Lung microvascular endothelial cell (primary cell): ENCODE measurements at regions not wholly inside any gene's neighbourhood (a gene's known extent, or its start where the extent isn't known, plus 50 kb on each side); places are given as distances from the start of the nearest gene placed in this dataset.
"Not testable (repeated sequence)": the region's sequence is repeated elsewhere in the genome, so short reads cannot be mapped to it uniquely, and the experiment has no call there.

Source experiments
- DNase-seq, 2 donors: peaks; one replicate each; pipeline versions ENCODE4 v3.0.0 to v3.0.0-alpha.2; 2010; ENCODE audit warnings: low read depth in 2 of 2

DNA sequence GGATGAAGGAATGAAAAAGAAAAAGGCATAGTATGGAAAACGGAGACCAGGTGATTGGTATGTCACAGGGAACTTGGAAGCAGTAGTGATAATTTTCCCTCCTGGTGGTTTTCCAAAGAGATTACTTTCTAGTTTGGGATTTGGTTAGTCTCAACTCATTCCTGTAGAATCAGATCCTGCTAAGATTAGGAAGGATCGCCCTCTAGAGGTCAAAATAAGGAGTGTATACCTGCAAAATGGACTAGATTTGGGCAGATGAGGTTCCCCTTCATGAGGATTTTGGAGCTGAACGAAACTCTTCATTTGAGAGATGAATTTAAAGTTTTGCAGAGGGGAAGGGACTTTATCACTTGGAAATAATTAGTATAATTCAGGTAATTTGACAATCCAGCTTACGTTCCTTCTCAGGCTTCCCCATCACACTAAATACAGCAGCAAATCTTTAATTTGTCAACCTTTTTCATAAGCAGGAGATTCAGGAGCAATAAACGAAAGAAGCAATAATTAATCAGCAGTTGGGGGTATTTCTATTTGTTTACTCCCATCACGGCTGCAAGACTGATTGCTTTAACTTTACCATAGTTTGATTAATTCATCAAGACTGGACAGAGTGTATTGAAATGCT is 65.2 kb downstream of the CCDC195 start:
- peak; percentile 52 to 64 for DNase-seq

DNA sequence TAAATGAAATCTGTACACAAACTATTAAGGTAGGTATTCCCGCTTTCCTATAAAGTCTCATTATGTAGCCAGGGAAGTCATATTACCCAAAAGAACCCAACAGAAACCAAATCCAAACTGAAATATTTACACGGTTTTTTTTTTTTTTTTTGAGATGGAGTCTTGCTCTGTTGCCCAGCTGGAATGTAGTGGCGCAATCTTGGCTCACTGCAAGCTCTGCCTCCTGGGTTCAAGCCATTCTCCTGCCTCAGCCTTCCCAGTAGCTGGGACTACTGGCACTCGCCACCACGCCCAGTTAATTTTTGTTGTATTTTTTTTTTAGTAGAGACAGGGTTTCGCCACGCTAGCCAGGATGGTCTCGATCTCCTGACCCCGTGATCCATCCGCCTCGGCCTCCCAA is 62.5 kb upstream of the CUL3 start:
- not testable (repeated sequence) for DNase-seq

DNA sequence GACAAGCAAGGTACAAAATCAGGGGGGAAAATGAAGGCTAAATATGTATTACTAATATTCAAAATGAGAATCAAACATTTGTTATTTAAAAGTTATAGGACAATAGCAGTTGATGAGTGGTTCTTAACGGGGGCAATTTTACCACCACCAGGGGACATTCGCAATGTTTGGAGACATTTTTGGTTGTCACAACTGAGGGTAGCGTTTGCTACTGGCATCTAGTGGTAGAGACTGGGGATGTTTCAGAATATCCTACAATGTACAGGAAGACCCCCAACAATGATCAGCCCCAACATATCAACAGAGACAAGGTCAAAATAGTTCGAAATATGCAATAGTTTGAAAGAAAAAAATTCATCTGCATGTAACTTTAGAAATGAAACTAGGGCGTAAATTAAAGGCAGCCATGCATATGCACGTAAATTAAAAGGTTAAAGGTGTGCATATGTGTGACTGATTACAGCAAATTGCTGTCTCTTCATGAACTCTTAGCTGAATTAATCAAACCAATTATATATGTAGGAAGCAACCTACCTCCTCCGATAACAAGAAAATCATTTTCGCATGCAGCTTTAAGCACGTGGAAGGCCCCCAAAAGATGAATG is 61.2 kb upstream of the CUL3 start:
- peak; percentile 39 to 56 for DNase-seq

DNA sequence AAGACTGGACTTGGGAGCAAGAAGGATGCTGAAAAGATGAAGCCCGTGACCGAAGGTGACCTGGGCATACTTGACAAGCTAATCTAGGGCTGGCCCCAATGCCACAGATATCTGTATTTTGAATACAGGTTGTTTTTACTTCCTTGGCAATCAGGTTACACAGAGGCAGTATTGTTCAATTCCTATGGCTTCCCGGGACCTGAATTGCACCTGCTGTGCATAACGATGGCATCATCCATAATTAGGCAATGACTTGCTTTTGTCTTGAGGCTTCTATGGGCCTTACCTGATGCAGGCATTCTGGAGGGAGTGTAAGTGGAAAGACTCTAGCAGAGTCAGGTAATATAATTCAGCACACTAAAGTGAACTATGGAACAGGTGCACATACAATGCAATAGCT is 60.6 kb upstream of the CUL3 start:
- DNase-seq, result no peak

DNA sequence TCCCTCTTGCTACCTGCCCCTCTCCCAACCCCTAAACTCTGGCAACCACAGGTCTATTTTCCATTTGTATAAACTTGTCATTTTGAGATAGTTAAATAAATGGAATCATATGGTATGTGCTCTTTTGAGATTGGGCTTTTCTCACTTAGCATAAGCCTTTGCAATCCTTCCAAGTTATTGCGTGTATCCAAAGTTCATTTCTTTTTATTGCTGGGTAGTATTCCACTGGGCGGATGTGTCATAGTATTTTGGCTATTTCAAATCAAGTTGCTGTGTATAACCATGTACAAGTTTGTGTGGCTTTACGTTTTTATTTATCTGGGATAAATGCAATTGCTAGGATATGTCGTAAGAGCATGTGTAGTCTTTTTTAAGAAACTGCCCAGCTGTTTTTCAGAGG is 55.5 kb upstream of the CUL3 start:
- DNase-seq, result no peak

DNA sequence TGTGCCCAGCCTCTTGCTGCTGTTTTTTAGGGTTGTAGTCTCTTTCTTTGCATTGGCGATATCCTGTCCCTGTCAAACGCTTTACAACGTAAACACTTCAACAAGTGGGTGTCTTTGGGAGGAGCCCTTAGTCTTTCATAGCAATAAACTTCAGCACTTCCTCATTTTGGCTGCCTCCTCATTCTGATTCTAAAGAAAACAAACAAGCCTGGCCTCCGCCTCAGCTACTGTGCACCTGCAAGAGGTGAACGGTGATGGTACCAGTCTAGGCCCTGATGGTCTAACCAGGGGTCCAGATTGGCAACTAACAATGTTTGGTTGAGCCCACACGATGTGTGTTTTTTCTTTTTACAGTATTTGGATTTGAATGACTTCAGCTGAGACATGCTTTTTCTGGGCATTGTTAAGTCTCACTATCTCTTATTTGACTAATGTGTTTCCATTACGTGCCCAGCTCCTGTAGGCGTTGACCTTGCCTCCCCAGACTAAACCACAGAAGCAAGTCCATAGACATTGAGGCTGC is 53.2 kb upstream of the CUL3 start:
- DNase-seq, result no peak
